GM12878 (cell line): ENCODE measurements at regions not wholly inside any gene's neighbourhood (a gene's known extent, or its start where the extent isn't known, plus 50 kb on each side); places are given as distances from the start of the nearest gene placed in this dataset.

Experiments
- ATAC-seq: fragments of 200-7000 bp; cut with Tn5 transposase; 3 replicates; pipeline ENCODE4 v1.9.1; 2020; ENCODE audit warnings: mild to moderate bottlenecking, moderate library complexity
- BruUV-seq: library from RNA; stranded (reverse); fragments of 400-500 nt; replicated peaks from 2 replicates; lab custom pipeline; 2021; lab: Mats Ljungman, UMichigan
- CTCF ChIA-PET: fragments of 300-600 bp; sonication (Branson Sonifier 250); formaldehyde crosslinking; extraction: SDS; loops from one replicate; lab custom pipeline; 2021; ENCODE audit warnings: inconsistent platforms; lab: Yijun Ruan, JAX
- POLR2A ChIA-PET: fragments of 350-600 bp; formaldehyde crosslinking; extraction: SDS; loops from one replicate; lab custom pipeline; 2021; ENCODE audit warnings: inconsistent platforms; lab: Charles Lee
- RAD21 ChIA-PET: fragments of 300-600 bp; sonication (Branson Sonifier 250); formaldehyde crosslinking; loops from one replicate; lab custom pipeline; 2023; ENCODE audit warnings: antibody characterized with exemption; ENCODE audit not compliant: unreplicated experiment; lab: Charles Lee
- SMC1A ChIA-PET: fragments of 300-600 bp; sonication (Branson Sonifier 250); formaldehyde crosslinking; loops from one replicate; lab custom pipeline; 2023; ENCODE audit not compliant: unreplicated experiment, uncharacterized antibody; lab: Charles Lee
- DNase-seq: peaks from one replicate; pipeline ENCODE4 v3.0.0-alpha.2; 2011; ENCODE audit warnings: low read depth, low spot score
- FAIRE-seq: peaks from 3 replicates; lab custom pipeline; 2011; peaks lifted over from hg19 to GRCh38; lab: Jason Lieb, UNC
- H2AFZ ChIP-seq: 2 replicates; pipeline ENCODE4 v1.6.0; 2011; ENCODE audit warnings: low read depth, low read length, control low read depth; ENCODE audit not compliant: control insufficient read depth
- H3K27ac ChIP-seq: 2 replicates; pipeline ENCODE4 v1.5.1; 2011; ENCODE audit warnings: control low read depth; ENCODE audit not compliant: control insufficient read depth, insufficient read depth
- H3K27me3 ChIP-seq, 2 experiments: replicated peaks in 1 of 2; 2 replicates each; pipeline versions ENCODE4 v1.6.0 to v1.6.1; 2011; ENCODE audit warnings: low read length in 1 of 2; ENCODE audit not compliant: control insufficient read depth in 2 of 2, insufficient read depth in 2 of 2
- H3K36me3 ChIP-seq, 2 experiments: 2 replicates each; pipeline ENCODE4 v1.5.1; 2011; ENCODE audit warnings: low read length in 1 of 2; ENCODE audit not compliant: control insufficient read depth in 2 of 2, insufficient read depth in 2 of 2
- H3K4me1 ChIP-seq: 2 replicates; pipeline ENCODE4 v1.6.1; 2011; ENCODE audit warnings: mild to moderate bottlenecking, low read length, moderate library complexity, mixed read lengths; ENCODE audit not compliant: control insufficient read depth, insufficient read depth
- H3K4me2 ChIP-seq: 2 replicates; pipeline ENCODE4 v1.6.0; 2011; ENCODE audit warnings: control low read depth; ENCODE audit not compliant: control insufficient read depth, insufficient read depth
- H3K4me3 ChIP-seq: fragments of 200-600 bp; sonication (generic); 2 replicates; pipeline ENCODE4 v1.5.1; 2016
- H3K79me2 ChIP-seq: 2 replicates; pipeline ENCODE4 v1.6.0; 2011; ENCODE audit warnings: low read length; ENCODE audit not compliant: control insufficient read depth, insufficient read depth
- H3K9ac ChIP-seq: 2 replicates; pipeline ENCODE4 v1.8.0; 2011; ENCODE audit warnings: low read length, control low read depth, mixed read lengths; ENCODE audit not compliant: control insufficient read depth, insufficient read depth
- H3K9me3 ChIP-seq: replicated peaks from 3 replicates; pipeline ENCODE4 v1.5.1; 2011; ENCODE audit warnings: mild to moderate bottlenecking, low read length; ENCODE audit not compliant: control insufficient read depth, insufficient read depth
- H4K20me1 ChIP-seq: 2 replicates; pipeline ENCODE4 v1.6.0; 2011; ENCODE audit not compliant: control insufficient read depth, insufficient read depth
- in situ Hi-C: fragments of 300-500 bp; cut with MboI; formaldehyde crosslinking; loops from 9 replicates; pipeline ENCODE4 v1.14.3; 2018; ENCODE audit warnings: mixed read lengths
- intact Hi-C: fragments of 100-400 bp; cut with micrococcal nuclease; formaldehyde crosslinking; loops from one replicate; pipeline ENCODE4 v1.14.2; 2022; ENCODE audit not compliant: unreplicated experiment
- TF ChIP-seq, protein P1 (sequence below), 3 experiments: IDR thresholded peaks in 2 of 3; conservative IDR thresholded peaks in 1 of 3; 2 replicates each; pipeline ENCODE4 v1.5.1; 2011; ENCODE audit warnings: low read depth in 3 of 3, low read length in 3 of 3, mild to moderate bottlenecking in 3 of 3, control low read depth in 2 of 3, moderate library complexity in 2 of 3, inconsistent platforms in 1 of 3, mixed read lengths in 1 of 3; ENCODE audit not compliant: control insufficient read depth in 2 of 3, insufficient read depth in 1 of 3; ENCODE audit errors: extremely low read depth in 1 of 3
- TF ChIP-seq, protein P2 (sequence below): IDR thresholded peaks from 2 replicates; pipeline ENCODE4 v1.6.1; 2011; ENCODE audit warnings: low read depth, low read length, improper control_type of control experiment, borderline replicate concordance

DNA sequence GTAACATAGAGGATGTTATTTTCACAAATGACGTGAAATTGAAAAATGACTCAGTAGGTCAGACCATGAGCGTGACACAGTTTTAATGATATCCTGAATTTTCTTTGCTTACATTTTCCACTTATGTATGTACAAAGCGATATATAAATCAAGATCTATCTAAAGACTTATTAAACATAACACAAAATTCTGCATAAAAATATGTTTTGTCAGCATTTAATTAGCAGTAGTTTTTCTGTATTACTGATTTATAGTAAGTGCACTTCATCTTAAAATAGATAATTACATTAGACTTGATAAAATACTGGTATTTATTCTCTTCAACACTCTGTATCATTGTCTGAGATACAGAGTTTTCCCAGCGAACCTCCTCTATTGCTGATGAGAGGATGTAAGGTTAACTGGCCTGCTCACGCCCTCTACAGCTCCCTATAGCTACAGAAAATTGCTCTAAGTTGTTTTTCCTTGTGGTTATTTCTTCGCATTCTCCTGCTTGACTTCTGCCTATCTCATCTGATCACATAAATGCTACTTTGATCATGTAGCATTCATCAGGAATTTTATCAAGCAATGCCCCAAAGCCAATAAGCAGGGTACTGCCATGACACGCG lies 548.8 kb upstream of the REG3G start (continued):
- TF ChIP-seq, protein P1, sequence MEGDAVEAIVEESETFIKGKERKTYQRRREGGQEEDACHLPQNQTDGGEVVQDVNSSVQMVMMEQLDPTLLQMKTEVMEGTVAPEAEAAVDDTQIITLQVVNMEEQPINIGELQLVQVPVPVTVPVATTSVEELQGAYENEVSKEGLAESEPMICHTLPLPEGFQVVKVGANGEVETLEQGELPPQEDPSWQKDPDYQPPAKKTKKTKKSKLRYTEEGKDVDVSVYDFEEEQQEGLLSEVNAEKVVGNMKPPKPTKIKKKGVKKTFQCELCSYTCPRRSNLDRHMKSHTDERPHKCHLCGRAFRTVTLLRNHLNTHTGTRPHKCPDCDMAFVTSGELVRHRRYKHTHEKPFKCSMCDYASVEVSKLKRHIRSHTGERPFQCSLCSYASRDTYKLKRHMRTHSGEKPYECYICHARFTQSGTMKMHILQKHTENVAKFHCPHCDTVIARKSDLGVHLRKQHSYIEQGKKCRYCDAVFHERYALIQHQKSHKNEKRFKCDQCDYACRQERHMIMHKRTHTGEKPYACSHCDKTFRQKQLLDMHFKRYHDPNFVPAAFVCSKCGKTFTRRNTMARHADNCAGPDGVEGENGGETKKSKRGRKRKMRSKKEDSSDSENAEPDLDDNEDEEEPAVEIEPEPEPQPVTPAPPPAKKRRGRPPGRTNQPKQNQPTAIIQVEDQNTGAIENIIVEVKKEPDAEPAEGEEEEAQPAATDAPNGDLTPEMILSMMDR (IDR thresholded peaks at IDR 0.05 in 2 of 3, conservative IDR thresholded peaks at IDR 0.05 in 1 of 3; ENCODE audit: control insufficient read depth in 2 of 3, extremely low read depth in 1 of 3, insufficient read depth in 1 of 3, low read depth in 3 of 3, low read length in 3 of 3) = no peak; a peak in 1 of 6 replicates

DNA sequence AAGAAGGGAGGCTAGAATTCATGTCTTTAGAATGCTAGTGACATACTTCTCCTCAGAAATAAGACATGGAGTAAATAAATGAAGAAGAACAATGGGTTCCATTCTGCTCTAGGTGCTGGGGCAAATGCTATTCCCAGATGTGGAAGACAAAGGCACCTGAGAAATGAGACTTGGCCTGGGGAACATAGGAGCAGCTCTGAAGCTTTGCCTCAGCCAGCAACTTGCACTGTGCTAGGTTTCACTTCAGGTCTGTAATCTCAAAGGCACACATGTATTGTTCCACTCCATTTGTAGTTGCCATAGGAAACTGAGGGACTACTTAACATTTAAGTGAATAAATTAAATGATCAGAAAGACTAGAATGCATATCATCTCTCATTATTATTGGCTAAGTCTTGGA lies 538.9 kb upstream of the REG3G start:
- H4K20me1 ChIP-seq = no peaks in the 10 kb centered on the region
- BruUV-seq = no TSS peak
- H3K79me2 ChIP-seq = no peaks in the 10 kb centered on the region
- POLR2A ChIA-PET = no interaction called here
- H3K27me3 ChIP-seq = no peaks in the 10 kb centered on the region
- TF ChIP-seq, protein P2, sequence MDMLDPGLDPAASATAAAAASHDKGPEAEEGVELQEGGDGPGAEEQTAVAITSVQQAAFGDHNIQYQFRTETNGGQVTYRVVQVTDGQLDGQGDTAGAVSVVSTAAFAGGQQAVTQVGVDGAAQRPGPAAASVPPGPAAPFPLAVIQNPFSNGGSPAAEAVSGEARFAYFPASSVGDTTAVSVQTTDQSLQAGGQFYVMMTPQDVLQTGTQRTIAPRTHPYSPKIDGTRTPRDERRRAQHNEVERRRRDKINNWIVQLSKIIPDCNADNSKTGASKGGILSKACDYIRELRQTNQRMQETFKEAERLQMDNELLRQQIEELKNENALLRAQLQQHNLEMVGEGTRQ = no peak
- TF ChIP-seq, all 136 proteins: peak for 0
- SMC1A ChIA-PET = no interaction called here
- FAIRE-seq = no peak
- Histone ChIP-seq H2AFZ (no peak overlapping the region), H3K4me2 (no peak overlapping the region), H3K4me3 (no peak overlapping the region), H3K36me3 (no peaks in the 10 kb centered on the region), H3K27ac (no peak overlapping the region), H3K9ac (no peak overlapping the region), H3K9me3 (no peaks in the 10 kb centered on the region), H3K4me1 (no peaks in the 10 kb centered on the region)
- CTCF ChIA-PET = no interaction called here
- peak; percentile 67 for ATAC-seq
- DNase-seq = no peak
- in situ Hi-C loops (no loop called here), intact Hi-C loops (no loop called here)
- RAD21 ChIA-PET = no interaction called here
